GM18861 (cell line): ENCODE measurements at regions not wholly inside any gene's neighbourhood (a gene's known extent, or its start where the extent isn't known, plus 50 kb on each side); places are given as distances from the start of the nearest gene placed in this dataset.
"Not testable (repeated sequence)": the region's sequence is repeated elsewhere in the genome, so short reads cannot be mapped to it uniquely, and the experiment has no call there.

Experiments
- ATAC-seq: cut with Tn5 transposase; IDR thresholded peaks from one replicate; pipeline ENCODE4 v1.9.1; 2021; ENCODE audit not compliant: unreplicated experiment

- no peak for ATAC-seq
Measured at GRCh38 chr20:57983082-57983481, 245.4 kb downstream of the ANKRD60 start.

- no peak for ATAC-seq
Measured at GRCh38 chr20:57980506-57980905, 247.9 kb downstream of the ANKRD60 start.

GRCh38 chr20:57977569-57977968 lies 250.9 kb downstream of the ANKRD60 start:
- no peak for ATAC-seq

- ATAC-seq: no peak
Measured at GRCh38 chr20:57977141-57977540, 251.3 kb downstream of the ANKRD60 start.

- no peak for ATAC-seq
Measured at GRCh38 chr20:57974863-57975262, 253.6 kb downstream of the ANKRD60 start.

GRCh38 chr20:57973886-57974285 lies 254.6 kb downstream of the ANKRD60 start:
- no peak for ATAC-seq

- not testable (repeated sequence) for ATAC-seq
Measured at GRCh38 chr20:57971583-57971982, 256.9 kb downstream of the ANKRD60 start.

GRCh38 chr20:57970856-57971255 lies 257.6 kb downstream of the ANKRD60 start:
- ATAC-seq: no peak

GRCh38 chr20:57970116-57970515 lies 258.3 kb downstream of the ANKRD60 start:
- ATAC-seq: no peak

- ATAC-seq: no peak
Measured at GRCh38 chr20:57968120-57968519, 258.3 kb upstream of the PMEPA1 start.

GRCh38 chr20:57967364-57967763 lies 257.5 kb upstream of the PMEPA1 start:
- no peak for ATAC-seq

- no peak for ATAC-seq
Measured at GRCh38 chr20:57966620-57967019, 256.8 kb upstream of the PMEPA1 start.

- ATAC-seq: no peak
Measured at GRCh38 chr20:57965441-57965840, 255.6 kb upstream of the PMEPA1 start.

GRCh38 chr20:57964011-57964862 lies 254.4 kb upstream of the PMEPA1 start:
- ATAC-seq: no peak

GRCh38 chr20:57960803-57961575 lies 251.2 kb upstream of the PMEPA1 start:
- ATAC-seq: no peak

GRCh38 chr20:57959589-57959988 lies 249.8 kb upstream of the PMEPA1 start:
- ATAC-seq: no peak

- no peak for ATAC-seq
Measured at GRCh38 chr20:57959018-57959417, 249.2 kb upstream of the PMEPA1 start.

GRCh38 chr20:57958050-57958420 lies 248.2 kb upstream of the PMEPA1 start:
- no peak for ATAC-seq

- no peak for ATAC-seq
Measured at GRCh38 chr20:57957411-57958049, 247.7 kb upstream of the PMEPA1 start.

- no peak for ATAC-seq
Measured at GRCh38 chr20:57953638-57954037, 243.8 kb upstream of the PMEPA1 start.

- ATAC-seq: no peak
Measured at GRCh38 chr20:57952136-57952535, 242.3 kb upstream of the PMEPA1 start.

GRCh38 chr20:57951549-57951948 lies 241.7 kb upstream of the PMEPA1 start:
- no peak for ATAC-seq
